Natural killer cell (primary cell): ENCODE measurements at regions not wholly inside any gene's neighbourhood (a gene's known extent, or its start where the extent isn't known, plus 50 kb on each side); places are given as distances from the start of the nearest gene placed in this dataset.

Source experiments
- ATAC-seq, 3 donors: fragments of 150-1000 bp in 2 of 3; fragments of 200-7000 bp in 1 of 3; cut with Tn5 transposase; 1 replicate in 1 of 3; 2 replicates in 2 of 3; pipeline ENCODE4 v1.10.0; 2021; ENCODE audit warnings: mild to moderate bottlenecking in 2 of 3, moderate library complexity in 2 of 3
- DNase-seq, 2 donors: peaks; one replicate each; pipeline versions ENCODE4 v3.0.0 to v3.0.0-alpha.2; 2013 to 2021; ENCODE audit warnings: mixed read lengths in 1 of 2
- H3K27ac ChIP-seq: one replicate; pipeline ENCODE4 v1.5.1; 2013; ENCODE audit warnings: mild to moderate bottlenecking, low read length
- H3K27me3 ChIP-seq: one replicate; pipeline ENCODE4 v1.6.1; 2013; ENCODE audit warnings: low read length; ENCODE audit not compliant: control insufficient read depth, insufficient read depth
- H3K36me3 ChIP-seq: one replicate; pipeline ENCODE4 v1.6.1; 2013; ENCODE audit warnings: low read length; ENCODE audit not compliant: control insufficient read depth, insufficient read depth
- H3K4me1 ChIP-seq: one replicate; pipeline ENCODE4 v1.6.1; 2013; ENCODE audit warnings: low read length; ENCODE audit not compliant: control insufficient read depth, insufficient read depth
- H3K4me3 ChIP-seq: one replicate; pipeline ENCODE4 v1.5.1; 2013; ENCODE audit warnings: low read length
- H3K9me3 ChIP-seq: one replicate; pipeline ENCODE4 v1.6.1; 2013; ENCODE audit warnings: low read length; ENCODE audit not compliant: control insufficient read depth, insufficient read depth
- H3K27ac Mint-ChIP-seq, 2 donors: one replicate each; pipeline ENCODE4 v1.8.0; 2022; ENCODE audit warnings: mild to moderate bottlenecking in 2 of 2, mixed read lengths in 2 of 2, moderate library complexity in 1 of 2
- H3K27me3 Mint-ChIP-seq, 2 donors: one replicate each; pipeline ENCODE4 v1.8.0; 2022; ENCODE audit warnings: low read depth in 2 of 2, mixed read lengths in 2 of 2
- H3K36me3 Mint-ChIP-seq: one replicate; pipeline ENCODE4 v1.8.0; 2022; ENCODE audit warnings: mixed read lengths
- H3K4me1 Mint-ChIP-seq, 2 donors: one replicate each; pipeline ENCODE4 v1.8.0; 2022; ENCODE audit warnings: mixed read lengths in 2 of 2
- H3K4me3 Mint-ChIP-seq: one replicate; pipeline ENCODE4 v1.8.0; 2022; ENCODE audit warnings: mild to moderate bottlenecking, moderate library complexity, mixed read lengths
- H3K9me3 Mint-ChIP-seq, 2 donors: one replicate each; pipeline ENCODE4 v1.8.0; 2022; ENCODE audit warnings: mixed read lengths in 2 of 2
- WGBS: methylation state at CpG from one replicate; pipeline ENCODE4 v1.1.7; 2013; ENCODE audit warnings: missing lambda C conversion rate; ENCODE audit not compliant: insufficient coverage; 5-methylcytosine and 5-hydroxymethylcytosine counted together
- intact Hi-C: fragments of 100-400 bp; cut with micrococcal nuclease; formaldehyde crosslinking; loops from one replicate; pipeline ENCODE4 v1.14.2; 2022
- TF ChIP-seq, protein P1 (sequence below): fragments of 200-600 bp; IDR thresholded peaks from one replicate; pipeline ENCODE4 v1.8.0; 2022; ENCODE audit warnings: antibody characterized with exemption

DNA sequence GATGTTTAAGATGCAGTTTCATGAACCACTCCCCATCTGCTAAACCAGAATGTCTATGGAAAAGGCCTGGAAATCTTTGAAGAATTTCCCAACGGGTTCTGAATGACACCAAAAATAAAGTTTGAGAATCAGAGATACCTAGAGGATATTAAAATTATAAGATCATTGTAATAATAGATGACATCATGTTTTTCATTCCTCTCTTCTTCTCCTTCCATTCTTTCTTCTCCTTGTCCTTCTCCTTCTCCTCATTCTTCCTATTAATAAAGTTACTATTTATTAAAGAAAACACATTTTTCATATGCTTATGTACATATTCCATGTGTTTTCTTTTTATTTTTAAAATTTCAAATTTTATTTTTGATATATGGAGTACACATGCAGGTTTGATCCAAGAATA is 1449.4 kb downstream of the LRFN5 start:
- H3K27ac ChIP-seq: no peak overlapping the region
- no peaks in the 10 kb centered on the region for H3K9me3 ChIP-seq
- TF ChIP-seq, protein P1, sequence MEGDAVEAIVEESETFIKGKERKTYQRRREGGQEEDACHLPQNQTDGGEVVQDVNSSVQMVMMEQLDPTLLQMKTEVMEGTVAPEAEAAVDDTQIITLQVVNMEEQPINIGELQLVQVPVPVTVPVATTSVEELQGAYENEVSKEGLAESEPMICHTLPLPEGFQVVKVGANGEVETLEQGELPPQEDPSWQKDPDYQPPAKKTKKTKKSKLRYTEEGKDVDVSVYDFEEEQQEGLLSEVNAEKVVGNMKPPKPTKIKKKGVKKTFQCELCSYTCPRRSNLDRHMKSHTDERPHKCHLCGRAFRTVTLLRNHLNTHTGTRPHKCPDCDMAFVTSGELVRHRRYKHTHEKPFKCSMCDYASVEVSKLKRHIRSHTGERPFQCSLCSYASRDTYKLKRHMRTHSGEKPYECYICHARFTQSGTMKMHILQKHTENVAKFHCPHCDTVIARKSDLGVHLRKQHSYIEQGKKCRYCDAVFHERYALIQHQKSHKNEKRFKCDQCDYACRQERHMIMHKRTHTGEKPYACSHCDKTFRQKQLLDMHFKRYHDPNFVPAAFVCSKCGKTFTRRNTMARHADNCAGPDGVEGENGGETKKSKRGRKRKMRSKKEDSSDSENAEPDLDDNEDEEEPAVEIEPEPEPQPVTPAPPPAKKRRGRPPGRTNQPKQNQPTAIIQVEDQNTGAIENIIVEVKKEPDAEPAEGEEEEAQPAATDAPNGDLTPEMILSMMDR: no peak
- H3K4me1 Mint-ChIP-seq: no peaks in the 10 kb centered on the region
- H3K4me3 ChIP-seq: no peak overlapping the region
- no peaks in the 10 kb centered on the region for H3K36me3 ChIP-seq
- WGBS: no CpG with 5 or more reads among the region's 1 CpG
- intact Hi-C loops: no loop called here
- no peaks in the 10 kb centered on the region for H3K27me3 Mint-ChIP-seq
- H3K36me3 Mint-ChIP-seq: peaks cover 19% of the 10 kb centered on the region
- H3K9me3 Mint-ChIP-seq: peaks cover 17 to 21% of the 10 kb centered on the region in 2 donors
- ATAC-seq (no peak), DNase-seq (no peak)
- H3K27me3 ChIP-seq: no peaks in the 10 kb centered on the region
- H3K27ac Mint-ChIP-seq: no peak overlapping the region
- no peak overlapping the region for H3K4me3 Mint-ChIP-seq
- H3K4me1 ChIP-seq: no peaks in the 10 kb centered on the region

DNA sequence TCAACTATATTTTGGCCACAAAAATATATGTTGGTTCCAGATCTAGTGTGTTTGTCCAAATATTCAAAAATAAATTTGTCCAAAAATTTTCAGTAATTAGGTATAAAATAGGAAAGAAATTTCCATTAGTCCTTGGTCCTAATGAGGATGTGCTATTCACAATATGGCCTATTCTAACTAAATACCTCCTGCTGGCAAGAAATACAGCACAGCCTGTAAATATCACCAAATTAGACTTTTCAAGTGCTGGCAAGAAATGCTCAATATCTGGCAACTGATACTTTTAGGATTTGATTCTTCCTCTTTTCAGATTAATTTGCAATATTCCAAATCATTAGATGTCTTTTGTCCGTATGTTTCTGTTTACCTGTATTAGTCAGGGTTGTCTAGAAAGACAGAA is 1446.2 kb downstream of the LRFN5 start:
- no peak for DNase-seq
- peaks cover 12 to 22% of the 10 kb centered on the region in 2 donors for H3K9me3 Mint-ChIP-seq
- no peak overlapping the region for H3K4me3 Mint-ChIP-seq
- intact Hi-C loops: no loop called here
- no peaks in the 10 kb centered on the region for H3K27me3 Mint-ChIP-seq
- peaks cover 4% of the 10 kb centered on the region for H3K9me3 ChIP-seq
- no peak overlapping the region for H3K4me3 ChIP-seq
- H3K27ac ChIP-seq: no peak overlapping the region
- WGBS: 100% methylated on average over 1 of the region's 1 CpG
- H3K27me3 ChIP-seq: no peaks in the 10 kb centered on the region
- H3K36me3 Mint-ChIP-seq: peaks cover 1% of the 10 kb centered on the region
- TF ChIP-seq, protein P1: no peak
- ATAC-seq: no peak
- H3K27ac Mint-ChIP-seq: no peak overlapping the region
- H3K4me1 Mint-ChIP-seq: no peaks in the 10 kb centered on the region
- no peaks in the 10 kb centered on the region for H3K4me1 ChIP-seq
- no peaks in the 10 kb centered on the region for H3K36me3 ChIP-seq

DNA sequence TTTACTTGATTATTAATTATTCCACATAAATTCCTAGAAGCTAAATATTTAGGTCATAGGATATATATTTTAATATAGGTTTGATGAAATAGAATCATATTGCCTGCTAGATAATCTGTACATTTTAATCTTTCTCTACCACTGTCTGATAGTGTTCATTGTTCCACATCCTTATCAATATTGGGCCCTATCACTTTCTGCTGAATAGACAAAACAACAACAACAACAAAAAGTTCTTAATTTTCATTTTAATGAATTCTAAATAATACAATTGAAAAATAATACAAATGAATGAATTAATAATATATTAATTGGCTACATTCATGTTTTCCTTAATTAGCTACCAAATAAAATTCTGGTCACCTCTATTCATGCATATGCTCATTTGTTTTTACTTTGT is 1437.2 kb downstream of the LRFN5 start:
- ATAC-seq (no peak), DNase-seq (no peak)
- H3K36me3 Mint-ChIP-seq: peaks cover 6% of the 10 kb centered on the region
- Histone ChIP-seq H3K4me3 (no peak overlapping the region), H3K27me3 (no peaks in the 10 kb centered on the region), H3K27ac (no peak overlapping the region), H3K4me1 (no peaks in the 10 kb centered on the region), H3K9me3 (no peaks in the 10 kb centered on the region), H3K36me3 (no peaks in the 10 kb centered on the region)
- H3K27ac Mint-ChIP-seq: no peak overlapping the region
- no peaks in the 10 kb centered on the region for H3K27me3 Mint-ChIP-seq
- H3K4me1 Mint-ChIP-seq: no peaks in the 10 kb centered on the region
- peaks cover 22 to 25% of the 10 kb centered on the region in 2 donors for H3K9me3 Mint-ChIP-seq
- intact Hi-C loops: no loop called here
- H3K4me3 Mint-ChIP-seq: no peak overlapping the region
- TF ChIP-seq, protein P1: no peak

DNA sequence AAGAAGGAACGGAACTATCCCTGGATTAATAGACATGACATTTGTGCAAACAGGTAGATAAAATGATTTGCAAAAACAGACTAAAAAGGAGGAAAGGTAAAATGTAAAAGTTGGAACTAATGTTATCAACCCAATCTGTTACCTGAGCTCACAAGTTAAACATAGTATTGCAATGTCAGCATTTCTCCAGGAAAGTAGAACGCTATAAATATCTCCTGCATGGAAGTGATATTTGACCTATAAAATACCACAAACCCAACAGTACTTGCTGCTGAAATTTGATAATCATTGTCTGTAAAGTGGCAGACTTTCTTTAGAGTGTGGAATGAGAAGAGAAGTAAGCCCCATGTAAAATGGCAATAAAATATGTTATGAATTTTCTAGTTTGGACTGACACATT is 1435.7 kb downstream of the LRFN5 start:
- intact Hi-C loops: no loop called here
- peaks cover 18 to 21% of the 10 kb centered on the region in 2 donors for H3K9me3 Mint-ChIP-seq
- WGBS: 31% methylated on average over 1 of the region's 2 CpGs
- H3K4me1 Mint-ChIP-seq: no peaks in the 10 kb centered on the region
- H3K4me1 ChIP-seq: no peaks in the 10 kb centered on the region
- H3K27ac ChIP-seq: no peak overlapping the region
- H3K36me3 ChIP-seq: no peaks in the 10 kb centered on the region
- H3K36me3 Mint-ChIP-seq: peaks cover 6% of the 10 kb centered on the region
- H3K4me3 ChIP-seq: no peak overlapping the region
- no peak overlapping the region for H3K27ac Mint-ChIP-seq
- no peaks in the 10 kb centered on the region for H3K9me3 ChIP-seq
- ATAC-seq (no peak), DNase-seq (no peak)
- H3K4me3 Mint-ChIP-seq: no peak overlapping the region
- TF ChIP-seq, protein P1: no peak
- no peaks in the 10 kb centered on the region for H3K27me3 ChIP-seq
- H3K27me3 Mint-ChIP-seq: no peaks in the 10 kb centered on the region
